OCI-LY1 (cell line): ENCODE measurements at regions not wholly inside any gene's neighbourhood (a gene's known extent, or its start where the extent isn't known, plus 50 kb on each side); places are given as distances from the start of the nearest gene placed in this dataset.

Experiments used
- H2AFZ ChIP-seq: fragments of 200-600 bp; sonication (generic), shearing (Covaris generic); 2 replicates; pipeline ENCODE4 v1.6.0; 2014; ENCODE audit warnings: antibody characterized with exemption, mild to moderate bottlenecking, low read length
- H3F3A ChIP-seq: fragments of 200-600 bp; sonication (generic), shearing (Covaris generic); 2 replicates; pipeline ENCODE4 v1.6.0; 2014; ENCODE audit warnings: mild to moderate bottlenecking, antibody characterized with exemption, low read length, moderate library complexity; ENCODE audit not compliant: insufficient read depth
- H3K27ac ChIP-seq: fragments of 200-600 bp; sonication (generic); 2 replicates; pipeline ENCODE4 v1.5.1; 2014; ENCODE audit warnings: low read length, mixed run types, mild to moderate bottlenecking, low read depth; ENCODE audit not compliant: poor library complexity, severe bottlenecking
- H3K27me3 ChIP-seq: fragments of 200-600 bp; sonication (generic); 2 replicates; pipeline ENCODE4 v1.6.0; 2014; ENCODE audit warnings: antibody characterized with exemption, mild to moderate bottlenecking, low read length, moderate library complexity; ENCODE audit not compliant: insufficient read depth
- H3K36me3 ChIP-seq: fragments of 200-600 bp; sonication (generic); 2 replicates; pipeline ENCODE4 v1.6.1; 2014; ENCODE audit warnings: mild to moderate bottlenecking, antibody characterized with exemption, low read length, moderate library complexity, mixed read lengths; ENCODE audit not compliant: insufficient read depth
- H3K4me1 ChIP-seq: fragments of 200-600 bp; sonication (generic); 2 replicates; pipeline ENCODE4 v1.5.1; 2014; ENCODE audit warnings: mild to moderate bottlenecking, low read length, moderate library complexity; ENCODE audit not compliant: insufficient read depth, severe bottlenecking
- H3K4me2 ChIP-seq: fragments of 200-600 bp; sonication (generic), shearing (Covaris generic); 2 replicates; pipeline ENCODE4 v1.6.1; 2014; ENCODE audit warnings: low read length
- H3K4me3 ChIP-seq: fragments of 200-600 bp; sonication (generic); 2 replicates; pipeline ENCODE4 v1.5.1; 2014; ENCODE audit warnings: low read length, low read depth, mild to moderate bottlenecking, mixed read lengths; ENCODE audit not compliant: poor library complexity, severe bottlenecking
- H3K79me2 ChIP-seq: fragments of 200-600 bp; shearing (Covaris generic); 2 replicates; pipeline ENCODE4 v1.6.1; 2016; ENCODE audit warnings: mixed run types, low read length, mixed read lengths; ENCODE audit not compliant: insufficient read depth
- H3K9ac ChIP-seq: fragments of 200-600 bp; sonication (generic), shearing (Covaris generic); 2 replicates; pipeline ENCODE4 v1.6.1; 2014; ENCODE audit warnings: mild to moderate bottlenecking, low read length, mixed read lengths
- H3K9me2 ChIP-seq: fragments of 200-600 bp; sonication (generic), shearing (Covaris generic); 2 replicates; pipeline ENCODE4 v1.6.1; 2014; ENCODE audit warnings: low read depth, mild to moderate bottlenecking, low read length, mixed read lengths
- H3K9me3 ChIP-seq: fragments of 200-600 bp; shearing (Covaris generic); 2 replicates; pipeline ENCODE4 v1.6.1; 2014; ENCODE audit warnings: low read length, mixed read lengths
- H4K20me1 ChIP-seq: fragments of 200-600 bp; sonication (generic), shearing (Covaris generic); 2 replicates; pipeline ENCODE4 v1.6.0; 2016; ENCODE audit warnings: mild to moderate bottlenecking, low read length; ENCODE audit not compliant: insufficient read depth
- EZH2 ChIP-seq: fragments of 200-600 bp; sonication (generic), shearing (Covaris generic); IDR thresholded peaks from 2 replicates; pipeline ENCODE4 v1.8.0; 2017; ENCODE audit warnings: borderline replicate concordance, mixed run types, mild to moderate bottlenecking, antibody characterized with exemption, low read length, moderate library complexity, mixed read lengths
- TF ChIP-seq, protein P1 (sequence below): fragments of 200-600 bp; sonication (generic), shearing (Covaris generic); IDR thresholded peaks from 2 replicates; pipeline ENCODE4 v1.5.1; 2017; ENCODE audit warnings: mild to moderate bottlenecking, antibody characterized with exemption, low read length, moderate library complexity, mixed read lengths

DNA sequence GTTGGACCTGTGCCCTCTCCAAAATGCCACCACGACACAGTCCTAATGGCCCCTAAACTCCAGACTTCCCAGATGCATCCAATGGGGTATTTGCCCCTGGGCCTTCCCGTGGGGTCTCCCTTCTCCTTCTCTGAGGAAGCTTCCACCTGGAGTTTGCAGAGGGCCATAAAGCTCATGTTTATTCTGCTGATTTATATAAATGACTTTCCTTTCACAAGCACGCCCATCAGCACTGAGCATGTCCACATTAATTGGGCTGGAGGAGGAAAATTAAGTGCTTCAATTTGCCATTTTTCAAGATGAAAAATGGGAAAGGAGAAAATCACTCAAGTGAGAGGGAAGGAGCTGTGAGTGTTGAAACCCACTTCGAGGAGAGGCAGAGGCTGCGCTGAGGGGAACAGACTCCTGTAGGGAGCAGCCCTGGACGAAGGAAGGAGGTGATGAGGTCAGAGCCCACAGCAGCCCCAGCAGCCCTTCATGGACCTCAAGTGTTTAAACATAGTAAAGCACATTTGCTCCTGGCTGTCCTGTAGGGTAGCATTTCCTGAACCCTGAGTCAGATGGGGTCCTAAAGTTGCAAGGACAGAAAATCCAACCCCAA, 434.9 kb upstream of the SULF2 start:
- no peaks in the 10 kb centered on the region for H4K20me1 ChIP-seq
- no peaks in the 10 kb centered on the region for H3K27me3 ChIP-seq
- no peak overlapping the region for H3K27ac ChIP-seq
- H3K36me3 ChIP-seq, result no peaks in the 10 kb centered on the region
- H3K9me3 ChIP-seq, result no peaks in the 10 kb centered on the region
- H3K4me3 ChIP-seq, result no peak overlapping the region
- H3K9me2 ChIP-seq, result no peaks in the 10 kb centered on the region
- H2AFZ ChIP-seq, result no peak overlapping the region
- H3F3A ChIP-seq, result no peaks in the 10 kb centered on the region
- H3K79me2 ChIP-seq, result no peaks in the 10 kb centered on the region
- no peaks in the 10 kb centered on the region for H3K4me1 ChIP-seq
- H3K9ac ChIP-seq, result no peak overlapping the region
- H3K4me2 ChIP-seq, result no peak overlapping the region
- no peak for TF ChIP-seq EZH2
- TF ChIP-seq, protein P1, sequence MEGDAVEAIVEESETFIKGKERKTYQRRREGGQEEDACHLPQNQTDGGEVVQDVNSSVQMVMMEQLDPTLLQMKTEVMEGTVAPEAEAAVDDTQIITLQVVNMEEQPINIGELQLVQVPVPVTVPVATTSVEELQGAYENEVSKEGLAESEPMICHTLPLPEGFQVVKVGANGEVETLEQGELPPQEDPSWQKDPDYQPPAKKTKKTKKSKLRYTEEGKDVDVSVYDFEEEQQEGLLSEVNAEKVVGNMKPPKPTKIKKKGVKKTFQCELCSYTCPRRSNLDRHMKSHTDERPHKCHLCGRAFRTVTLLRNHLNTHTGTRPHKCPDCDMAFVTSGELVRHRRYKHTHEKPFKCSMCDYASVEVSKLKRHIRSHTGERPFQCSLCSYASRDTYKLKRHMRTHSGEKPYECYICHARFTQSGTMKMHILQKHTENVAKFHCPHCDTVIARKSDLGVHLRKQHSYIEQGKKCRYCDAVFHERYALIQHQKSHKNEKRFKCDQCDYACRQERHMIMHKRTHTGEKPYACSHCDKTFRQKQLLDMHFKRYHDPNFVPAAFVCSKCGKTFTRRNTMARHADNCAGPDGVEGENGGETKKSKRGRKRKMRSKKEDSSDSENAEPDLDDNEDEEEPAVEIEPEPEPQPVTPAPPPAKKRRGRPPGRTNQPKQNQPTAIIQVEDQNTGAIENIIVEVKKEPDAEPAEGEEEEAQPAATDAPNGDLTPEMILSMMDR, result no peak

DNA sequence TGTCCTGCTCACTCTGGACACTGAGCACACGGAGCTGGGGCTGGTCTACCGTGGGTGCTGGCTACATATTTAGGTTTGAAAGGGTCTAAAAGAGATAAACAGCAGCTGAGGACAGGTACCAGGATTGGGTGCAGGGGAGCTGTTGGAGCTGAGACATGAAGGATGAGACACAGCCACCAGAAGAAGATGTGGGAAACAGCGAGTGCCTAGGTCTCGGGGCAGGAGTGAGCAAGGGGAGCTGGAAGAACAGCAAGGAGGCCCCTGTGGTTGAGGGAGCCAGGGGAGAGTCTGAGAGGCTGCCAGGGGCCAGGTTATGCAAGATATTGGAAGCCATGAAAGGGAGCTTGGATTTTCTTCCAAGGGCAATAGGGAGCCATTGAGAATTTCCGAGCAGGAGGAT, 434.0 kb upstream of the SULF2 start:
- no peaks in the 10 kb centered on the region for H3K4me1 ChIP-seq
- H3K27ac ChIP-seq, result no peak overlapping the region
- TF ChIP-seq, protein P1, result no peak
- no peak for TF ChIP-seq EZH2
- no peaks in the 10 kb centered on the region for H4K20me1 ChIP-seq
- H3K4me3 ChIP-seq, result no peak overlapping the region
- H3K9me2 ChIP-seq, result no peaks in the 10 kb centered on the region
- H2AFZ ChIP-seq, result no peak overlapping the region
- H3K79me2 ChIP-seq, result no peaks in the 10 kb centered on the region
- H3K4me2 ChIP-seq, result no peak overlapping the region
- no peaks in the 10 kb centered on the region for H3K36me3 ChIP-seq
- H3K9me3 ChIP-seq, result no peaks in the 10 kb centered on the region
- no peaks in the 10 kb centered on the region for H3K27me3 ChIP-seq
- H3F3A ChIP-seq, result no peaks in the 10 kb centered on the region
- no peak overlapping the region for H3K9ac ChIP-seq

DNA sequence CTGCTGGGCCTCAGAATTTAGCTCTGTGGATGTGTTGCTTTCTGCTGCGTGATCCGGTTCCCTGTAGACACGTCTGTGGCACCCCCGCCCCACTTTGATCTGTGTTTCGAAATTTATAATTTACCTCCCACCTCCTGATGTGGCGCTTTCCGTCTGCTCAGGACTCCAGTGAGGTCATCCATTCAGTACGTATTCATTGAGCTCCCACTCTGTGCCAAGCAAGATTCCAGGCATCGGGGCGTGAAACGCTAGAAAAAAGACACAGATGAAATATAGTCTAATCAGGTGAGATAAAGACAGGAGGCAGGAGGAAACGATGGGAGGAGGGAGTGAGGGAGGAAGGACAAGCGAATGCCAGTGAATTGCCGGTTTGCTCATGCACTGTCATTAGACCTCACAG, 431.9 kb upstream of the SULF2 start:
- H3K4me1 ChIP-seq, result no peaks in the 10 kb centered on the region
- no peaks in the 10 kb centered on the region for H3K9me2 ChIP-seq
- no peaks in the 10 kb centered on the region for H3K9me3 ChIP-seq
- H3K9ac ChIP-seq, result no peak overlapping the region
- H3K27ac ChIP-seq, result no peak overlapping the region
- no peaks in the 10 kb centered on the region for H3K79me2 ChIP-seq
- no peak overlapping the region for H2AFZ ChIP-seq
- TF ChIP-seq, protein P1, result no peak
- no peak for TF ChIP-seq EZH2
- no peak overlapping the region for H3K4me3 ChIP-seq
- no peaks in the 10 kb centered on the region for H3K36me3 ChIP-seq
- no peaks in the 10 kb centered on the region for H3F3A ChIP-seq
- no peak overlapping the region for H3K4me2 ChIP-seq
- H4K20me1 ChIP-seq, result no peaks in the 10 kb centered on the region
- H3K27me3 ChIP-seq, result no peaks in the 10 kb centered on the region
